ENCODE measurements at regions not wholly inside any gene's neighbourhood (a gene's known extent, or its start where the extent isn't known, plus 50 kb on each side); places are given as distances from the start of the nearest gene placed in this dataset.
"Not testable (repeated sequence)": the region's sequence is repeated elsewhere in the genome, so short reads cannot be mapped to it uniquely, and the experiment has no call there.

DNA sequence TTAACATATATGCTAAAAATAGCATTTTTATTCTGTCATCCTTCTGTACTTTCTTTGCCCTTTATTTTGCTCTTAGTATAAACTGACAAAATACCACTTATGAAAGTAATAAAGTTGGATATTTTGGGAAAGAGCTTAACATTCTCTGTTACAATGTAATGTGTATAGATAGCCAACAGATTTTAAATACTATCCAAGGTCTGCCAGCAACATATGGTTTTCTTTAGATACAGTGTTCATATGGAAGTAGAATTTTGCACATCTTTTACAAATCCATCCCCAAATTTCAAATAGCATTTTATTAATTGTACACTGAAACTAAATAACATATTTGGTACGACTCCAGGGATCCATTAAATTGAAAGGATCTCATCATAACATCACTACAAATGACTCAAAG is 268.6 kb upstream of the PCDH18 start (continued):
- no peak for TF ChIP-seq MXI1 (conservative IDR thresholded peaks at IDR 0.05; ENCODE audit: poor library complexity, severe bottlenecking)
- TF ChIP-seq RAD21 (conservative IDR thresholded peaks at IDR 0.05): no peak

DNA sequence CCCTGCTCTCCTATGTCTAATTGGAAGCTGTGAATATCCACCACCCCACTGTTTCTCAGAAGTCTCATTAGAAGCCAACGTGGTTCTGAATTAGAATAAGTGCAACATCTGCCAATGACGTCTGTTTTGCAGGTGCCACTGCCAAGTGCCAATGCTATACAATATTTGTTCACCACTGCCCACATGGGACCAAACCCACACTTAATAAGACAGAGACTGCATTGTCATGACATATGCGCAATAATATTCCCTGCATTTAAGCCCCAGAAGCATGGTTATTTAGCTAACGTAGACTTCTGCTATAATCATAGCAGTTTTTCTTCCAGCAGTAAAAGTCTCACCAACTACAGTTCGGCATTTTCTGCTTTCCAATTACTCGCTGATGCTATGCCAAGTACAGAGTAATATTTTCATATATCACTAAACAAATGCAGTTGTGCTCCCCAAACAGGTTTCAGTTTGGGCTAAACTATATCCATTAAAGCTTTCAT is 262.5 kb upstream of the PCDH18 start:
- TF ChIP-seq, protein P1, sequence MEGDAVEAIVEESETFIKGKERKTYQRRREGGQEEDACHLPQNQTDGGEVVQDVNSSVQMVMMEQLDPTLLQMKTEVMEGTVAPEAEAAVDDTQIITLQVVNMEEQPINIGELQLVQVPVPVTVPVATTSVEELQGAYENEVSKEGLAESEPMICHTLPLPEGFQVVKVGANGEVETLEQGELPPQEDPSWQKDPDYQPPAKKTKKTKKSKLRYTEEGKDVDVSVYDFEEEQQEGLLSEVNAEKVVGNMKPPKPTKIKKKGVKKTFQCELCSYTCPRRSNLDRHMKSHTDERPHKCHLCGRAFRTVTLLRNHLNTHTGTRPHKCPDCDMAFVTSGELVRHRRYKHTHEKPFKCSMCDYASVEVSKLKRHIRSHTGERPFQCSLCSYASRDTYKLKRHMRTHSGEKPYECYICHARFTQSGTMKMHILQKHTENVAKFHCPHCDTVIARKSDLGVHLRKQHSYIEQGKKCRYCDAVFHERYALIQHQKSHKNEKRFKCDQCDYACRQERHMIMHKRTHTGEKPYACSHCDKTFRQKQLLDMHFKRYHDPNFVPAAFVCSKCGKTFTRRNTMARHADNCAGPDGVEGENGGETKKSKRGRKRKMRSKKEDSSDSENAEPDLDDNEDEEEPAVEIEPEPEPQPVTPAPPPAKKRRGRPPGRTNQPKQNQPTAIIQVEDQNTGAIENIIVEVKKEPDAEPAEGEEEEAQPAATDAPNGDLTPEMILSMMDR (IDR thresholded peaks at IDR 0.05; ENCODE audit: poor library complexity, severe bottlenecking): no peak
- TF ChIP-seq SMC3 (conservative IDR thresholded peaks at IDR 0.05; ENCODE audit: poor library complexity) (no peak), EP300 (conservative IDR thresholded peaks at IDR 0.05; ENCODE audit: poor library complexity, severe bottlenecking) (no peak), POLR2AphosphoS5 (IDR thresholded peaks at IDR 0.05) (no peak), EZH2 (IDR thresholded peaks at IDR 0.05; ENCODE audit: borderline replicate concordance, insufficient read depth, low read length, poor library complexity, severe bottlenecking) (no peak), MXI1 (conservative IDR thresholded peaks at IDR 0.05; ENCODE audit: poor library complexity, severe bottlenecking) (no peak), TAF1 (IDR thresholded peaks at IDR 0.05; ENCODE audit: low read depth) (no peak), RAD21 (conservative IDR thresholded peaks at IDR 0.05) (no peak)
- TF ChIP-seq, protein P2, sequence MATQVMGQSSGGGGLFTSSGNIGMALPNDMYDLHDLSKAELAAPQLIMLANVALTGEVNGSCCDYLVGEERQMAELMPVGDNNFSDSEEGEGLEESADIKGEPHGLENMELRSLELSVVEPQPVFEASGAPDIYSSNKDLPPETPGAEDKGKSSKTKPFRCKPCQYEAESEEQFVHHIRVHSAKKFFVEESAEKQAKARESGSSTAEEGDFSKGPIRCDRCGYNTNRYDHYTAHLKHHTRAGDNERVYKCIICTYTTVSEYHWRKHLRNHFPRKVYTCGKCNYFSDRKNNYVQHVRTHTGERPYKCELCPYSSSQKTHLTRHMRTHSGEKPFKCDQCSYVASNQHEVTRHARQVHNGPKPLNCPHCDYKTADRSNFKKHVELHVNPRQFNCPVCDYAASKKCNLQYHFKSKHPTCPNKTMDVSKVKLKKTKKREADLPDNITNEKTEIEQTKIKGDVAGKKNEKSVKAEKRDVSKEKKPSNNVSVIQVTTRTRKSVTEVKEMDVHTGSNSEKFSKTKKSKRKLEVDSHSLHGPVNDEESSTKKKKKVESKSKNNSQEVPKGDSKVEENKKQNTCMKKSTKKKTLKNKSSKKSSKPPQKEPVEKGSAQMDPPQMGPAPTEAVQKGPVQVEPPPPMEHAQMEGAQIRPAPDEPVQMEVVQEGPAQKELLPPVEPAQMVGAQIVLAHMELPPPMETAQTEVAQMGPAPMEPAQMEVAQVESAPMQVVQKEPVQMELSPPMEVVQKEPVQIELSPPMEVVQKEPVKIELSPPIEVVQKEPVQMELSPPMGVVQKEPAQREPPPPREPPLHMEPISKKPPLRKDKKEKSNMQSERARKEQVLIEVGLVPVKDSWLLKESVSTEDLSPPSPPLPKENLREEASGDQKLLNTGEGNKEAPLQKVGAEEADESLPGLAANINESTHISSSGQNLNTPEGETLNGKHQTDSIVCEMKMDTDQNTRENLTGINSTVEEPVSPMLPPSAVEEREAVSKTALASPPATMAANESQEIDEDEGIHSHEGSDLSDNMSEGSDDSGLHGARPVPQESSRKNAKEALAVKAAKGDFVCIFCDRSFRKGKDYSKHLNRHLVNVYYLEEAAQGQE (IDR thresholded peaks at IDR 0.05; ENCODE audit: borderline replicate concordance): no peak
- no peaks in the 10 kb centered on the region for H3K36me3 ChIP-seq (ENCODE audit: insufficient read depth, low read length)

DNA sequence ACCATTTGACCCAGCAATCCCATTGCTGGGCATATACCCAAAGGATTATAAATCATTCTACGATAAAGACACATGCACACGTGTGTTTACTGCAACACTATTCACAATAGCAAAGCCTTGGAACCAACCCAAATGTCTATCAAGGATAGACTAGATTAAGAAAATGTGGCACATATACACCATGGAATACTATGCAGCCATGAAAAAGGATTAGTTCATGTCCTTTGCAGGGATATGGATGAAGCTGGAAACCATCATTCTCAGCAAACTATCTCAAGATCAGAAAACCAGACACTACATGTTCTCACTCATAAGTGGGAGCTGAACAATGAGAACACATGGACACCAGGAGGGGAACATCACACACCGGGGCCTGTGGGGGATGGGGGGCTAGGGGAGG is 257.0 kb upstream of the PCDH18 start:
- H3F3A ChIP-seq (ENCODE audit: insufficient read depth, low read length, poor library complexity, severe bottlenecking); H3K4me3 ChIP-seq (ENCODE audit: low read length); H4K20me1 ChIP-seq (ENCODE audit: insufficient read depth); H3K9me2 ChIP-seq (ENCODE audit: insufficient read depth, low read length); H3K9me3 ChIP-seq (ENCODE audit: low read length); H3K27ac ChIP-seq (ENCODE audit: low read length); H3K27me3 ChIP-seq (ENCODE audit: insufficient read depth, low read depth, low read length); H3K4me2 ChIP-seq (ENCODE audit: low read length); H3K9ac ChIP-seq (ENCODE audit: low read length); H2AFZ ChIP-seq (ENCODE audit: low read depth, low read length); H3K36me3 ChIP-seq (ENCODE audit: insufficient read depth, low read length); H3K79me2 ChIP-seq (replicated peaks; ENCODE audit: insufficient read depth, low read length): not testable (repeated sequence)

More for the DNA sequence above, 262.5 kb upstream of the PCDH18 start:
- H3K27me3 ChIP-seq (ENCODE audit: insufficient read depth, low read depth, low read length): no peaks in the 10 kb centered on the region
- no peaks in the 10 kb centered on the region for H3K79me2 ChIP-seq (replicated peaks; ENCODE audit: insufficient read depth, low read length)
- no peak overlapping the region for H3K4me3 ChIP-seq (ENCODE audit: low read length)
- H3K4me2 ChIP-seq (ENCODE audit: low read length): no peak overlapping the region
- H3K9me3 ChIP-seq (ENCODE audit: low read length): no peaks in the 10 kb centered on the region
- no peaks in the 10 kb centered on the region for H3K9me2 ChIP-seq (ENCODE audit: insufficient read depth, low read length)
- no peak overlapping the region for H3K9ac ChIP-seq (ENCODE audit: low read length)
- no peaks in the 10 kb centered on the region for H3F3A ChIP-seq (ENCODE audit: insufficient read depth, low read length, poor library complexity, severe bottlenecking)
- no peak overlapping the region for H2AFZ ChIP-seq (ENCODE audit: low read depth, low read length)
- no peak overlapping the region for H3K27ac ChIP-seq (ENCODE audit: low read length)
- no peaks in the 10 kb centered on the region for H4K20me1 ChIP-seq (ENCODE audit: insufficient read depth)

DNA sequence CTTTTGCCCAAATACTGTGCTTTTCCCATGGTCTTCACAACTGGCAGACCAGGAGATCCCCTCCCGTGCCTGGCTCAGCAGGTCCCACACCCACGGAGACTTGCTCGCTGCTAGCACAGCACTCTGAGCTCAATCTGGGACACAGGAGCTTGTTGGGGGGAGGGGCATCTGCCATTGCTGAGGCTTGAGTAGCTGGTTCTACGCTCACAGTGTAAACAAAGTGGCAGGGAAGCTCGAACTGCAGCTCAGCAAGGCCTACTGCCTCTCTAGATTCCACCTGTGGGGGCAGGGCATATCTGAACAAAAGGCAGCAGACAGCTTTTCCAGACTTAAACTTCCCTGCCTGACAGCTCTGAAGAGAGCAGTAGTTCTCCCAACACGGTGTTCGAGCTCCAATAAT is 251.6 kb upstream of the PCDH18 start:
- not testable (repeated sequence) for H4K20me1 ChIP-seq (ENCODE audit: insufficient read depth); H2AFZ ChIP-seq (ENCODE audit: low read depth, low read length); H3K9ac ChIP-seq (ENCODE audit: low read length)

More for the DNA sequence above, 251.6 kb upstream of the PCDH18 start:
- not testable (repeated sequence) for H3K27ac ChIP-seq (ENCODE audit: low read length); H3K9me2 ChIP-seq (ENCODE audit: insufficient read depth, low read length); H3K79me2 ChIP-seq (replicated peaks; ENCODE audit: insufficient read depth, low read length); H3K36me3 ChIP-seq (ENCODE audit: insufficient read depth, low read length); H3K9me3 ChIP-seq (ENCODE audit: low read length); H3K4me2 ChIP-seq (ENCODE audit: low read length); H3K4me3 ChIP-seq (ENCODE audit: low read length); H3F3A ChIP-seq (ENCODE audit: insufficient read depth, low read length, poor library complexity, severe bottlenecking); H3K27me3 ChIP-seq (ENCODE audit: insufficient read depth, low read depth, low read length)
